ENCODE measurements at regions not wholly inside any gene's neighbourhood (a gene's known extent, or its start where the extent isn't known, plus 50 kb on each side); places are given as distances from the start of the nearest gene placed in this dataset.

DNA sequence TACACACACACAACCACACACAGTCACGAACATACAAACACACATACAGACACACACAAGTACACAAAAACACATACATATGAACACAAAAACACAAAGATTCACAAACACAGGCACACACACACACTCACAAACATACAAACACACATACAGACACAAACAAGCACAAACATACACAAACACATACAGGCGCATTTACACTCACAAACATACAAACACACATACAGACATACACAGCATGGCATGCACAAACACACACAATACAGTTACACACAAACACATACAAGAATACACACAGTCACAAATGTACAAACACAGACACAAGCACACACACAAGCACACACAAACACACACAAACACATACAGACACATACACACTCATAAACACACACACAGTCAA is 247.9 kb downstream of the TENT4A start:
- ChIA-PET CTCF (no interaction called here), POLR2A (ENCODE audit: low non-redundant PET) (no interaction called here)
- H3K27ac ChIP-seq: no peak overlapping the region
- TF ChIP-seq, protein P1, sequence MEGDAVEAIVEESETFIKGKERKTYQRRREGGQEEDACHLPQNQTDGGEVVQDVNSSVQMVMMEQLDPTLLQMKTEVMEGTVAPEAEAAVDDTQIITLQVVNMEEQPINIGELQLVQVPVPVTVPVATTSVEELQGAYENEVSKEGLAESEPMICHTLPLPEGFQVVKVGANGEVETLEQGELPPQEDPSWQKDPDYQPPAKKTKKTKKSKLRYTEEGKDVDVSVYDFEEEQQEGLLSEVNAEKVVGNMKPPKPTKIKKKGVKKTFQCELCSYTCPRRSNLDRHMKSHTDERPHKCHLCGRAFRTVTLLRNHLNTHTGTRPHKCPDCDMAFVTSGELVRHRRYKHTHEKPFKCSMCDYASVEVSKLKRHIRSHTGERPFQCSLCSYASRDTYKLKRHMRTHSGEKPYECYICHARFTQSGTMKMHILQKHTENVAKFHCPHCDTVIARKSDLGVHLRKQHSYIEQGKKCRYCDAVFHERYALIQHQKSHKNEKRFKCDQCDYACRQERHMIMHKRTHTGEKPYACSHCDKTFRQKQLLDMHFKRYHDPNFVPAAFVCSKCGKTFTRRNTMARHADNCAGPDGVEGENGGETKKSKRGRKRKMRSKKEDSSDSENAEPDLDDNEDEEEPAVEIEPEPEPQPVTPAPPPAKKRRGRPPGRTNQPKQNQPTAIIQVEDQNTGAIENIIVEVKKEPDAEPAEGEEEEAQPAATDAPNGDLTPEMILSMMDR (conservative IDR thresholded peaks at IDR 0.05; ENCODE audit: low read depth): no peak
- DNase-seq (ENCODE audit: low spot score): no peak

DNA sequence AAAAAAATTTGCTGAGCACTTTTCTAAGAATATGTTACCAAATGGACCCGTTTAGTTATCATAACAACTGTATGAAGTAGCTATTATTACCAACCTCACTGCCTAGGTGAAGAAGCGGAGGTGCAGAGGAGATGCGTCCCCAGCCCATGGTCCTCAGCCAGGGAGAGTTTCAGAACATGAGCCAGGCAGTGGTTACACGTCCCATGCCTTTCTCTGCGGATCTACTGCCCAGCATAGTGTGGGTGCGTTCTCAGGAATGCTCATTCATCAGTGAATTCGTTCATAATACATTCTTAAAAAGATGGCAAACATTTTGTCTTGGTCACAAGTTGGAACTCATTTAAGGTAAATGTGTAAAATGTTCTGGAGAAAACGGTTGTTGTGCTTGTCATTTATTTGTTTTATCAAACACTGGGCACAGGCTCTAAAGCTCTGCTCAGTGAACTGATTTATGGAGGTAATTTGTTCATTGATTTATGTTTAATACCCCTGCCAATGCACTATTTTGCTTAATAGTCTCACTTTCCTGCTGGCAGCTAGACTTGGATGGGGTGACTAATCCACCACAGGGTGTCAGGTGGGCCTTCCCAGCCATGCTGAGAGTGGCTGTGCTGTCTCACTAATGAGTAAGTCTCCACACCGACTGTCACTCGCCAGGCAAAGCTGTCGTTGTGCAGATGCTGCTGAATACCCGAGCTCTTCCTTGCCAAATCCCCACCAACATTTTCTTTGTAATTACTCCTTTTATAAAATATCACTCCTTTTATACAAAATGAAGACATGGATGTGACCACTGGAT is 248.8 kb downstream of the TENT4A start:
- ChIA-PET POLR2A (ENCODE audit: low non-redundant PET) (interaction anchor here (0.5 kb wide), 1 partner anchor 9 kb away, joined by 3 read pairs; no protein-coding TSS in a partner anchor), CTCF (no interaction called here)
- no peak for DNase-seq (ENCODE audit: low spot score)
- TF ChIP-seq, protein P1 (conservative IDR thresholded peaks at IDR 0.05; ENCODE audit: low read depth): no peak
- H3K27ac ChIP-seq: no peak overlapping the region

DNA sequence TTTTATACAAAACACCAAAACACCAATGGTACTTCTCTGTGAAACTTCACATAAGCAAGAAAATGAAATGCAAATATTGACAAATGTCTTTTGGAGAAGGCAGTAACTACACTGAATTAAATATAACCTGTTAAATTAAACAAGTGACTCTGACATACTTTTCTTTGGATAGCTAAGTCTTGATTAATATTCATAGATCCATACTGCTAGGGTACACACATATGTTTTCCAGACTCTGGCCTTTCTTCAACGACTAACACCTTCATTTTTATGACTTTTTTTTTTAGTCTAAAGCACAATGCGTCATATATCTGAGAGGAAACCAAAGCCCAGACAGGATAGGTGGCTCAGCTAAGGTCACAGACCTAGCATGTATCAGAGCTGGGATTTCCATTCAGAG is 263.7 kb downstream of the TENT4A start:
- TF ChIP-seq, protein P1 (conservative IDR thresholded peaks at IDR 0.05; ENCODE audit: low read depth): no peak
- POLR2A ChIA-PET (ENCODE audit: low non-redundant PET): no interaction called here
- CTCF ChIA-PET: interaction anchor here (0.7 kb wide), 1 partner anchor 249 kb away, joined by 3 read pairs; no protein-coding TSS in a partner anchor
- H3K27ac ChIP-seq: no peak overlapping the region
- no peak for DNase-seq (ENCODE audit: low spot score)

DNA sequence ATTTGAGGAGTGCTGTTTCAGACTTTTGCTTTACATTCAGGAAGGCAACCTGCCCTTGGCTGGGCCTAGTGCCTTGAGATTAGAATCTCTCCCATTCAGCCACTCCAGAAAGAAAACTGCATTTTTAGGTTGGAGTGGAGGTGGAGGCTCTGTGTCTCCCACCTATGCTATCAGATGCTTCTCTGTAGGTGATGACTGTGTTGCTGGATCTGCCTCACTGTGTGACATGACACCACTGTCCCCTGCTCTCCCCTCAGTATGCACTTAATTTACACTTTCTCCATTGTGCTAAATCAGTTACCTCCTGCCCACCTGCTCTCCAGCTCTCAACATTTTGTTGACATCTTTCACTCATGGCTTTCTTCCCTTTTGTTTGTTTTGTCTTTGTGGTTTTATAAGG is 265.8 kb downstream of the TENT4A start:
- TF ChIP-seq, protein P1 (conservative IDR thresholded peaks at IDR 0.05; ENCODE audit: low read depth): no peak
- no peak for DNase-seq (ENCODE audit: low spot score)
- ChIA-PET CTCF (no interaction called here), POLR2A (ENCODE audit: low non-redundant PET) (no interaction called here)
- H3K27ac ChIP-seq: no peak overlapping the region

DNA sequence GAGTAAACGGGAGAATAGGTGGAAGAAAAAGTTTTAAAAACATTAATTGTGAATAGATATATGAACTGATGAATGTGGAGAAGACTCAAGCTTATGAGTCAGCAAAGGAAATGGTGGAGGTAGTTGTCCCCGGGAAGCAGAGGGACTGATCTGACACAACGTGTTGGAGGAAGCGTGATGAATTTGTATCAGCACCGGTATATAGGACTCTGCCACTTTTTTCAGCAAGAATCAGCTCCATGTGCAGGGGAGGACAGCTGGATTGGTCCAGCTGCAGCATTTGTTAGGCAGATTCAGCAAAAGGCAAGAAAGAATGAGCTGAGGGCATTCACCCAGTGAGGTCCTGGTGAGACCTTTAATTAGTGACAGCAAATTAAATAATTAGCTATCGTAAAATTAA is 276.0 kb downstream of the TENT4A start:
- no peak overlapping the region for H3K27ac ChIP-seq
- CTCF ChIA-PET: no interaction called here
- DNase-seq (ENCODE audit: low spot score): no peak
- TF ChIP-seq, protein P1 (conservative IDR thresholded peaks at IDR 0.05; ENCODE audit: low read depth): no peak
- POLR2A ChIA-PET (ENCODE audit: low non-redundant PET): no interaction called here

DNA sequence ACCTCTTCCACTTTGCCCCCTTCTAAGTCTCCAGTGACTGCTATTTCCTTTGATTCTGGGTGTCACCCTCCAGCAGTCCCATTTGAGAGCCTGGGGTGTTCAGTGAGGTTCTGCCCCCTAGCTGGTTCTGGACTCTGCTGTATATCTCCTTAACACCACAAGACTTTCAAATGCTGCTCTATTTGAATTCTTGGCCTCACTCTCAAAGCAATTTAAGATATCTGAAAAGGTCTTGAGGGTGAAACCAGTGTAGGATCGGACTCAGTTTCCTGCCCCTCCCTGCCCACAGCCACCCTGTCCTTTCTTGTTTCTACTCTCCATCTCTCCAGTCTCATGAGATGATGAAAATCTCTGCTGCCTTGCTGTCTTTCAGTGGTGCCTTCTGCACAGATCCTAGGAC is 280.9 kb downstream of the TENT4A start:
- TF ChIP-seq, protein P1 (conservative IDR thresholded peaks at IDR 0.05; ENCODE audit: low read depth): no peak
- CTCF ChIA-PET: no interaction called here

More for the DNA sequence above, 280.9 kb downstream of the TENT4A start:
- POLR2A ChIA-PET (ENCODE audit: low non-redundant PET): no interaction called here
- DNase-seq (ENCODE audit: low spot score): no peak
- no peak overlapping the region for H3K27ac ChIP-seq

Data from RWPE1 (cell line).